C4-2B (cell line): ENCODE measurements at regions not wholly inside any gene's neighbourhood (a gene's known extent, or its start where the extent isn't known, plus 50 kb on each side); places are given as distances from the start of the nearest gene placed in this dataset.

Source experiments
- ZFX ChIP-seq: fragments of 450-650 bp; IDR thresholded peaks from 2 replicates; pipeline ENCODE4 v1.6.1; 2017
- TF ChIP-seq, protein P1 (sequence below): fragments of 450-650 bp; conservative IDR thresholded peaks from 2 replicates; pipeline ENCODE4 v1.5.1; 2017; ENCODE audit warnings: mild to moderate bottlenecking

DNA sequence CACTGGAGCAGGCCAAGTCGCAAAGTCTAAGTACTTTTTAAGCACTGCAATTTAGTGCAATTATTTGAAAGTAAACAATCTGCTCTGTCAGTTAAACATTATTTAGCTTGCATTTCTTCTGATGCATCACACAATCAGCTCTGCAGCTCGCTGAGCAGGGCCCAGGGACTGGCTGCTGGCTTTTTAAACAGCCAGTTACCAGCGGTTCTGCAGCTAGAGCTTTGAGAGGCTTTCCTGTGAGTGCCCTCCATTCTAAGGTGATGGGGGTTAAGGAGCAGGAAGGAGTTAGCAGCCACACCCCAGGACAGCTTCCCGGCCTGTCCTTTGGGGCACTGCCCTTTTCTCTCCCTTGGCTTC, 154.3 kb downstream of the SALL1 start:
- TF ChIP-seq, protein P1, sequence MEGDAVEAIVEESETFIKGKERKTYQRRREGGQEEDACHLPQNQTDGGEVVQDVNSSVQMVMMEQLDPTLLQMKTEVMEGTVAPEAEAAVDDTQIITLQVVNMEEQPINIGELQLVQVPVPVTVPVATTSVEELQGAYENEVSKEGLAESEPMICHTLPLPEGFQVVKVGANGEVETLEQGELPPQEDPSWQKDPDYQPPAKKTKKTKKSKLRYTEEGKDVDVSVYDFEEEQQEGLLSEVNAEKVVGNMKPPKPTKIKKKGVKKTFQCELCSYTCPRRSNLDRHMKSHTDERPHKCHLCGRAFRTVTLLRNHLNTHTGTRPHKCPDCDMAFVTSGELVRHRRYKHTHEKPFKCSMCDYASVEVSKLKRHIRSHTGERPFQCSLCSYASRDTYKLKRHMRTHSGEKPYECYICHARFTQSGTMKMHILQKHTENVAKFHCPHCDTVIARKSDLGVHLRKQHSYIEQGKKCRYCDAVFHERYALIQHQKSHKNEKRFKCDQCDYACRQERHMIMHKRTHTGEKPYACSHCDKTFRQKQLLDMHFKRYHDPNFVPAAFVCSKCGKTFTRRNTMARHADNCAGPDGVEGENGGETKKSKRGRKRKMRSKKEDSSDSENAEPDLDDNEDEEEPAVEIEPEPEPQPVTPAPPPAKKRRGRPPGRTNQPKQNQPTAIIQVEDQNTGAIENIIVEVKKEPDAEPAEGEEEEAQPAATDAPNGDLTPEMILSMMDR: no peak
- TF ChIP-seq ZFX: no peak
